ENCODE measurements at regions not wholly inside any gene's neighbourhood (a gene's known extent, or its start where the extent isn't known, plus 50 kb on each side); places are given as distances from the start of the nearest gene placed in this dataset.

DNA sequence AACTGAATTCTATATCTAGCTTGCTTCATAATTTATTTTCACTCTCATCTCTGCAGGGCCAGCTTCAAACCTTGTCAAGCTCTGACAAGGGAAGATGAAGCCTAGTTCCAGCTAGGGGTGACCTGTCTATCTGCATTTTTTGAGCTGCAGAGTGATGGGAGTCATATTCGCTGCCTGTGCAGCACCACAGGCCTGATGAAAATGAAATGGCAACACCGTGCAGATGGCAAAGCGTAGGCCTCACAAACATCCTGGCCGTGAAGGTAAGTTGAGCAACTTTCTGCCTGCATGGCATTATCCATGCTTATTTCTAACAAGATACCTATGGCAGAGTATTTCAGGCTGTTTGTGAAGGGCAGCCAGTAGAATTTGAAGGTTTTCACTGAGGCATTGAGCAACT is 86.4 kb upstream of the C1QTNF9B start:
- Mint-ChIP-seq H3K4me1 (ENCODE audit: low read depth) (peaks cover 34% of the 10 kb centered on the region), H3K27me3 (ENCODE audit: low read depth) (no peaks in the 10 kb centered on the region), H3K36me3 (ENCODE audit: low read depth) (no peaks in the 10 kb centered on the region), H3K27ac (ENCODE audit: unreplicated experiment) (no peak overlapping the region), H3K4me3 (ENCODE audit: unreplicated experiment) (no peak overlapping the region), H3K9me3 (ENCODE audit: low read depth) (no peaks in the 10 kb centered on the region)
- no peak for DNase-seq (ENCODE audit: low spot score)
- TF ChIP-seq, protein P1, sequence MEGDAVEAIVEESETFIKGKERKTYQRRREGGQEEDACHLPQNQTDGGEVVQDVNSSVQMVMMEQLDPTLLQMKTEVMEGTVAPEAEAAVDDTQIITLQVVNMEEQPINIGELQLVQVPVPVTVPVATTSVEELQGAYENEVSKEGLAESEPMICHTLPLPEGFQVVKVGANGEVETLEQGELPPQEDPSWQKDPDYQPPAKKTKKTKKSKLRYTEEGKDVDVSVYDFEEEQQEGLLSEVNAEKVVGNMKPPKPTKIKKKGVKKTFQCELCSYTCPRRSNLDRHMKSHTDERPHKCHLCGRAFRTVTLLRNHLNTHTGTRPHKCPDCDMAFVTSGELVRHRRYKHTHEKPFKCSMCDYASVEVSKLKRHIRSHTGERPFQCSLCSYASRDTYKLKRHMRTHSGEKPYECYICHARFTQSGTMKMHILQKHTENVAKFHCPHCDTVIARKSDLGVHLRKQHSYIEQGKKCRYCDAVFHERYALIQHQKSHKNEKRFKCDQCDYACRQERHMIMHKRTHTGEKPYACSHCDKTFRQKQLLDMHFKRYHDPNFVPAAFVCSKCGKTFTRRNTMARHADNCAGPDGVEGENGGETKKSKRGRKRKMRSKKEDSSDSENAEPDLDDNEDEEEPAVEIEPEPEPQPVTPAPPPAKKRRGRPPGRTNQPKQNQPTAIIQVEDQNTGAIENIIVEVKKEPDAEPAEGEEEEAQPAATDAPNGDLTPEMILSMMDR (IDR thresholded peaks at IDR 0.05) = no peak

DNA sequence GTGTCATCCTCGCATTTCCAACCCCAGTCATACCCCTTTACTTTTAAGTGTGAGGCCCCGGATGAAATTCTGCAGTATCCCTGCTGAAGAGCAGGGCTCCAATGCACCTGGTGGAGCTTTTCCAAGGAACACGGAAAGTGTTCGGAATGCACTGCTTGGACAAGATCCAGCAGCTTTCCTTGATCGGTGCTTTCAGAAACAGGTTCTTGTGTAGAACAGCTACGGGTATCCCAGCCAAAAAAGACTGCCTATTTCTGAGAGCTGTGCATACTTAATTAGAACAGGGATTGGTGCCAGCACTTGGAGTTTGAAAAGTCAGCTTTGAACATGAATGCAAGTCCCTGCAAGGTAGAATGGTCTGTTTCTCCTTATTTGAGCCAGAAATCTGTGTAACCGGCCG is 87.2 kb upstream of the C1QTNF9B start:
- no peak overlapping the region for H3K27ac Mint-ChIP-seq (ENCODE audit: unreplicated experiment)
- no peaks in the 10 kb centered on the region for H3K27me3 Mint-ChIP-seq (ENCODE audit: low read depth)
- DNase-seq (ENCODE audit: low spot score) = no peak
- no peaks in the 10 kb centered on the region for H3K36me3 Mint-ChIP-seq (ENCODE audit: low read depth)
- peaks cover 28% of the 10 kb centered on the region for H3K4me1 Mint-ChIP-seq (ENCODE audit: low read depth)
- TF ChIP-seq, protein P1 (IDR thresholded peaks at IDR 0.05) = no peak
- no peak overlapping the region for H3K4me3 Mint-ChIP-seq (ENCODE audit: unreplicated experiment)
- no peaks in the 10 kb centered on the region for H3K9me3 Mint-ChIP-seq (ENCODE audit: low read depth)

GRCh38 chr13:23985060-23985459 is 87.8 kb upstream of the C1QTNF9B start:
- no peaks in the 10 kb centered on the region for H3K9me3 Mint-ChIP-seq (ENCODE audit: low read depth)
- no peak overlapping the region for H3K4me3 Mint-ChIP-seq (ENCODE audit: unreplicated experiment)
- DNase-seq (ENCODE audit: low spot score) = no peak
- TF ChIP-seq, protein P1 (IDR thresholded peaks at IDR 0.05) = no peak
- H3K27ac Mint-ChIP-seq (ENCODE audit: unreplicated experiment) = no peak overlapping the region
- peaks cover 25% of the 10 kb centered on the region for H3K4me1 Mint-ChIP-seq (ENCODE audit: low read depth)
- H3K36me3 Mint-ChIP-seq (ENCODE audit: low read depth) = no peaks in the 10 kb centered on the region
- H3K27me3 Mint-ChIP-seq (ENCODE audit: low read depth) = no peaks in the 10 kb centered on the region

DNA sequence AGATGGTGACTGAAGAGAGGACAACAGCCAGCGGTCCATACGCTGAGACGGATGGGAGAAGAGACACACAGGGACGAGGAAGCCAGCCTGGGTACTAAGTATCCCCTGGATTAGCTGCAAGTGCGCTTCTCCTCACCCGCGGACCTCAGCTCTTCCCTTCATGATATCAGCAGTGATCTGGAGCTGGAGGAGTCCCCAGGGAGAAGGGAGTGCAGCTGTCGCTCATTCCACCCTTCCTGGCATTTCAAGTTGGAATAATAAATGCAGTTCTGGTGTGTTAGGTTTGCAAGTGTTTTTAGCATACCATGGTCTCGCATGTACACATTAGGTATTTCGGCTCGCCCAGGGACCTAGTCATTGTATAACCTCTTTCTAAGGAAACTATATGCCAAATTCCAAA is 88.5 kb upstream of the C1QTNF9B start:
- Mint-ChIP-seq H3K9me3 (ENCODE audit: low read depth) (no peaks in the 10 kb centered on the region), H3K36me3 (ENCODE audit: low read depth) (no peaks in the 10 kb centered on the region), H3K27ac (ENCODE audit: unreplicated experiment) (no peak overlapping the region), H3K4me1 (ENCODE audit: low read depth) (peaks cover 21% of the 10 kb centered on the region), H3K4me3 (ENCODE audit: unreplicated experiment) (no peak overlapping the region), H3K27me3 (ENCODE audit: low read depth) (no peaks in the 10 kb centered on the region)
- DNase-seq (ENCODE audit: low spot score) = no peak
- TF ChIP-seq, protein P1 (IDR thresholded peaks at IDR 0.05) = no peak

GRCh38 chr13:23986619-23987018 is 89.3 kb upstream of the C1QTNF9B start:
- no peak for DNase-seq (ENCODE audit: low spot score)
- Mint-ChIP-seq H3K27me3 (ENCODE audit: low read depth) (peaks cover 2% of the 10 kb centered on the region), H3K9me3 (ENCODE audit: low read depth) (no peaks in the 10 kb centered on the region), H3K4me3 (ENCODE audit: unreplicated experiment) (no peak overlapping the region), H3K27ac (ENCODE audit: unreplicated experiment) (no peak overlapping the region), H3K4me1 (ENCODE audit: low read depth) (peaks cover 21% of the 10 kb centered on the region), H3K36me3 (ENCODE audit: low read depth) (no peaks in the 10 kb centered on the region)
- TF ChIP-seq, protein P1 (IDR thresholded peaks at IDR 0.05) = no peak

Measured in chondrocyte (in vitro differentiated cells).